NCI-H146 (cell line): ENCODE measurements at regions not wholly inside any gene's neighbourhood (a gene's known extent, or its start where the extent isn't known, plus 50 kb on each side); places are given as distances from the start of the nearest gene placed in this dataset.
"Not testable (repeated sequence)": the region's sequence is repeated elsewhere in the genome, so short reads cannot be mapped to it uniquely, and the experiment has no call there.

ENCODE experiments used
- DNase-seq: peaks from one replicate; lab custom pipeline; 2025; lab: John Stamatoyannopoulos, UW

- DNase-seq = no peak
Observed at GRCh38 chr2:184114439-184114838, 483.9 kb upstream of the ZNF804A start.

- DNase-seq = no peak
Observed at GRCh38 chr2:184119989-184120800, 478.1 kb upstream of the ZNF804A start.

- DNase-seq = no peak
Observed at GRCh38 chr2:184125867-184126266, 472.5 kb upstream of the ZNF804A start.

GRCh38 chr2:184129073-184129472 is 469.3 kb upstream of the ZNF804A start:
- no peak for DNase-seq

- DNase-seq = peak; percentile 4
Observed at GRCh38 chr2:184137955-184138354, 460.4 kb upstream of the ZNF804A start.

GRCh38 chr2:184141866-184142265 is 456.5 kb upstream of the ZNF804A start:
- no peak for DNase-seq

- no peak for DNase-seq
Observed at GRCh38 chr2:184154438-184154837, 443.9 kb upstream of the ZNF804A start.

GRCh38 chr2:184155791-184156190 is 442.5 kb upstream of the ZNF804A start:
- no peak for DNase-seq

GRCh38 chr2:184157141-184157540 is 441.2 kb upstream of the ZNF804A start:
- DNase-seq = no peak

- DNase-seq = no peak
Observed at GRCh38 chr2:184162426-184162825, 435.9 kb upstream of the ZNF804A start.

GRCh38 chr2:184168823-184169222 is 429.5 kb upstream of the ZNF804A start:
- DNase-seq = not testable (repeated sequence)

GRCh38 chr2:184169366-184169765 is 429.0 kb upstream of the ZNF804A start:
- no peak for DNase-seq

GRCh38 chr2:184174493-184175104 is 423.7 kb upstream of the ZNF804A start:
- no peak for DNase-seq

- DNase-seq = no peak
Observed at GRCh38 chr2:184178229-184178628, 420.1 kb upstream of the ZNF804A start.

GRCh38 chr2:184186436-184186835 is 411.9 kb upstream of the ZNF804A start:
- DNase-seq = no peak

- no peak for DNase-seq
Observed at GRCh38 chr2:184187421-184187971, 410.8 kb upstream of the ZNF804A start.

- DNase-seq = no peak
Observed at GRCh38 chr2:184190725-184191124, 407.6 kb upstream of the ZNF804A start.

GRCh38 chr2:184192649-184193048 is 405.7 kb upstream of the ZNF804A start:
- no peak for DNase-seq

- DNase-seq = no peak
Observed at GRCh38 chr2:184197413-184197812, 400.9 kb upstream of the ZNF804A start.

- not testable (repeated sequence) for DNase-seq
Observed at GRCh38 chr2:184198791-184199190, 399.5 kb upstream of the ZNF804A start.

- no peak for DNase-seq
Observed at GRCh38 chr2:184199274-184199673, 399.1 kb upstream of the ZNF804A start.

- no peak for DNase-seq
Observed at GRCh38 chr2:184201246-184201645, 397.1 kb upstream of the ZNF804A start.

GRCh38 chr2:184203661-184204060 is 394.7 kb upstream of the ZNF804A start:
- DNase-seq = no peak
